ENCODE measurements at regions not wholly inside any gene's neighbourhood (a gene's known extent, or its start where the extent isn't known, plus 50 kb on each side); places are given as distances from the start of the nearest gene placed in this dataset.

- Histone ChIP-seq H3K4me3 (no peak overlapping the region), H3K36me3 (no peaks in the 10 kb centered on the region), H3K27me3 (ENCODE audit: low read depth) (no peaks in the 10 kb centered on the region), H3K9me3 (replicated peaks) (peaks cover 37% of the 10 kb centered on the region), H3K4me1 (no peaks in the 10 kb centered on the region), H3K27ac (replicated peaks) (no peak overlapping the region)
- intact Hi-C loops (cut with micrococcal nuclease) = no loop called here
- no peak for DNase-seq
- TF ChIP-seq CTCF (IDR thresholded peaks at IDR 0.05; ENCODE audit: borderline replicate concordance) = no peak
These were observed 443.4 kb upstream of the UBE2E2 start for GRCh38 chr3:22759636-22760310.

- intact Hi-C loops (cut with micrococcal nuclease) = no loop called here
- no peak overlapping the region for H3K27ac ChIP-seq (replicated peaks)
- no peak for TF ChIP-seq CTCF (IDR thresholded peaks at IDR 0.05; ENCODE audit: borderline replicate concordance)
- peaks cover 18% of the 10 kb centered on the region for H3K9me3 ChIP-seq (replicated peaks)
- H3K4me3 ChIP-seq = no peak overlapping the region
- DNase-seq = no peak
- H3K4me1 ChIP-seq = no peaks in the 10 kb centered on the region
- no peaks in the 10 kb centered on the region for H3K36me3 ChIP-seq
- H3K27me3 ChIP-seq (ENCODE audit: low read depth) = no peaks in the 10 kb centered on the region
These were observed 437.4 kb upstream of the UBE2E2 start for GRCh38 chr3:22765679-22766078.

GRCh38 chr3:22777834-22778233 lies 425.3 kb upstream of the UBE2E2 start:
- H3K36me3 ChIP-seq = no peaks in the 10 kb centered on the region
- H3K9me3 ChIP-seq (replicated peaks) = peaks cover 2% of the 10 kb centered on the region
- intact Hi-C loops (cut with micrococcal nuclease) = no loop called here
- no peaks in the 10 kb centered on the region for H3K4me1 ChIP-seq
- no peak overlapping the region for H3K27ac ChIP-seq (replicated peaks)
- no peak overlapping the region for H3K4me3 ChIP-seq
- no peak for TF ChIP-seq CTCF (IDR thresholded peaks at IDR 0.05; ENCODE audit: borderline replicate concordance)
- no peak for DNase-seq
- H3K27me3 ChIP-seq (ENCODE audit: low read depth) = no peaks in the 10 kb centered on the region

GRCh38 chr3:22779737-22780136 lies 423.4 kb upstream of the UBE2E2 start:
- Histone ChIP-seq H3K4me1 (no peaks in the 10 kb centered on the region), H3K4me3 (no peak overlapping the region), H3K36me3 (no peaks in the 10 kb centered on the region), H3K27ac (replicated peaks) (no peak overlapping the region), H3K27me3 (ENCODE audit: low read depth) (no peaks in the 10 kb centered on the region), H3K9me3 (replicated peaks) (peaks cover 20% of the 10 kb centered on the region)
- intact Hi-C loops (cut with micrococcal nuclease) = no loop called here
- DNase-seq = no peak
- no peak for TF ChIP-seq CTCF (IDR thresholded peaks at IDR 0.05; ENCODE audit: borderline replicate concordance)

- Histone ChIP-seq H3K27ac (replicated peaks) (no peak overlapping the region), H3K4me3 (no peak overlapping the region), H3K27me3 (ENCODE audit: low read depth) (no peaks in the 10 kb centered on the region), H3K9me3 (replicated peaks) (peaks cover 16% of the 10 kb centered on the region), H3K36me3 (no peaks in the 10 kb centered on the region), H3K4me1 (no peaks in the 10 kb centered on the region)
- no peak for TF ChIP-seq CTCF (IDR thresholded peaks at IDR 0.05; ENCODE audit: borderline replicate concordance)
- DNase-seq = no peak
- intact Hi-C loops (cut with micrococcal nuclease) = no loop called here
These were observed 410.6 kb upstream of the UBE2E2 start for GRCh38 chr3:22792533-22792932.

Measured in left ventricle myocardium inferior (tissue), 1 donor.